GM23248 (cell line): ENCODE measurements at regions not wholly inside any gene's neighbourhood (a gene's known extent, or its start where the extent isn't known, plus 50 kb on each side); places are given as distances from the start of the nearest gene placed in this dataset.

Experiments used
- EZH2 ChIP-seq: fragments of 200-600 bp; sonication (generic); IDR thresholded peaks from 2 replicates; pipeline ENCODE4 v1.6.1; 2018; ENCODE audit warnings: antibody characterized with exemption, mild to moderate bottlenecking; ENCODE audit not compliant: insufficient read depth, poor library complexity, severe bottlenecking
- EZH2phosphoT487 ChIP-seq: fragments of 200-600 bp; sonication (generic); IDR thresholded peaks from 2 replicates; pipeline ENCODE4 v1.6.1; 2018; ENCODE audit warnings: antibody characterized with exemption, moderate library complexity, mild to moderate bottlenecking, low read depth; ENCODE audit not compliant: insufficient read depth

DNA sequence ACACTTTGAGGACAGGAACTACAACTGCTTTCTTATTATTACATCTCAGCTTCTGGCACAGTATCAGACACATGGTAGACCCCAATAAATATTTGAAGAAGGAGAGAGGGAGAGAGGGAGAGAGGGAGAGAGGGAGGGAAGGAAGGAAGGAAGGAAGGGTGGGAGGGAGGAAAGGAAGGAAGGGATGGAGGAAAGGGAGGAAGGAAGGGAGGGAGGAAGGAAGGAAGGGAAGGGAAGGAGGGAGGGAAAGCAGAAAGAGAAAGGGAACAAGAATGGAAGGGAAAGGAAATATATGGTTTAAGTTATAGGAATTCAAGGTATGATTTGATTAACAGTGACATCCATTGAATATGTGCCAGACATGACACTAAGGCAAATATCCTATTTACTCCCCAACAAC, 402.1 kb downstream of the KIF16B start:
- TF ChIP-seq EZH2 (no peak), EZH2phosphoT487 (no peak)
